ENCODE measurements at regions not wholly inside any gene's neighbourhood (a gene's known extent, or its start where the extent isn't known, plus 50 kb on each side); places are given as distances from the start of the nearest gene placed in this dataset.

GRCh38 chr18:39564716-39565115, 1999.1 kb upstream of the CELF4 start:
- H3K27ac ChIP-seq (ENCODE audit: low read length, poor library complexity, severe bottlenecking) = no peak overlapping the region

GRCh38 chr18:39561126-39561525, 1995.5 kb upstream of the CELF4 start:
- Histone ChIP-seq H2BK5ac (ENCODE audit: low read depth, low read length, poor library complexity, severe bottlenecking) (no peak overlapping the region), H3K23ac (ENCODE audit: low read length in 2 of 2) (no peak overlapping the region), H3K4me3 (ENCODE audit: insufficient read depth in 1 of 2, low read depth in 1 of 2, low read length in 2 of 2) (no peak overlapping the region), H2BK12ac (ENCODE audit: low read length in 2 of 2) (no peak overlapping the region), H3K9me3 (ENCODE audit: control insufficient read depth, low read length) (no peaks in the 10 kb centered on the region), H3K9ac (ENCODE audit: low read length) (no peak overlapping the region), H2AFZ (ENCODE audit: low read depth, low read length) (no peak overlapping the region), H3K14ac (ENCODE audit: low read length in 2 of 2) (no peak overlapping the region), H3K27ac (ENCODE audit: low read length, poor library complexity, severe bottlenecking) (no peak overlapping the region), H3K79me1 (replicated peaks; ENCODE audit: low read length, poor library complexity, severe bottlenecking) (no peaks in the 10 kb centered on the region), H2BK15ac (ENCODE audit: low read depth, poor library complexity, severe bottlenecking) (no peak overlapping the region), H2AK5ac (ENCODE audit: low read length, severe bottlenecking) (no peak overlapping the region), H3K4me2 (ENCODE audit: low read length, poor library complexity, severe bottlenecking) (no peak overlapping the region), H3K36me3 (ENCODE audit: control insufficient read depth in 1 of 2, insufficient read depth in 2 of 2, low read depth in 1 of 2, low read length in 2 of 2) (no peaks in the 10 kb centered on the region), H4K91ac (ENCODE audit: low read length) (no peak overlapping the region), H3K4ac (ENCODE audit: low read depth in 1 of 2, low read length in 2 of 2) (no peak overlapping the region), H3K27me3 (ENCODE audit: control insufficient read depth in 1 of 2, insufficient read depth in 1 of 2, low read length in 2 of 2) (no peaks in the 10 kb centered on the region), H2BK120ac (ENCODE audit: low read depth, low read length) (no peak overlapping the region), H4K8ac (ENCODE audit: low read length) (no peak overlapping the region), H3K18ac (ENCODE audit: low read depth in 1 of 2, low read length in 2 of 2) (no peak overlapping the region), H3K4me1 (ENCODE audit: control insufficient read depth, insufficient read depth, low read depth, low read length) (no peaks in the 10 kb centered on the region)
- DNase-seq = peak; percentile 67
- 6% methylated on average over 2 of the region's 2 CpGs for WGBS

More at GRCh38 chr18:39564716-39565115, 1999.1 kb upstream of the CELF4 start:
- H2AFZ ChIP-seq (ENCODE audit: low read depth, low read length) = no peak overlapping the region
- no peak overlapping the region for H3K4ac ChIP-seq (ENCODE audit: low read depth in 1 of 2, low read length in 2 of 2)
- no peaks in the 10 kb centered on the region for H3K36me3 ChIP-seq (ENCODE audit: control insufficient read depth in 1 of 2, insufficient read depth in 2 of 2, low read depth in 1 of 2, low read length in 2 of 2)
- no peak overlapping the region for H2BK12ac ChIP-seq (ENCODE audit: low read length in 2 of 2)
- H2BK120ac ChIP-seq (ENCODE audit: low read depth, low read length) = no peak overlapping the region
- no peaks in the 10 kb centered on the region for H3K27me3 ChIP-seq (ENCODE audit: control insufficient read depth in 1 of 2, insufficient read depth in 1 of 2, low read length in 2 of 2)
- peak; percentile 51 for DNase-seq
- H2AK5ac ChIP-seq (ENCODE audit: low read length, severe bottlenecking) = no peak overlapping the region
- H3K4me1 ChIP-seq (ENCODE audit: control insufficient read depth, insufficient read depth, low read depth, low read length) = no peaks in the 10 kb centered on the region
- no peak overlapping the region for H2BK15ac ChIP-seq (ENCODE audit: low read depth, poor library complexity, severe bottlenecking)
- no peak overlapping the region for H4K8ac ChIP-seq (ENCODE audit: low read length)
- H3K4me3 ChIP-seq (ENCODE audit: insufficient read depth in 1 of 2, low read depth in 1 of 2, low read length in 2 of 2) = no peak overlapping the region
- no peak overlapping the region for H3K23ac ChIP-seq (ENCODE audit: low read length in 2 of 2)
- H3K4me2 ChIP-seq (ENCODE audit: low read length, poor library complexity, severe bottlenecking) = no peak overlapping the region
- H3K18ac ChIP-seq (ENCODE audit: low read depth in 1 of 2, low read length in 2 of 2) = no peak overlapping the region
- H3K79me1 ChIP-seq (replicated peaks; ENCODE audit: low read length, poor library complexity, severe bottlenecking) = no peaks in the 10 kb centered on the region
- H4K91ac ChIP-seq (ENCODE audit: low read length) = no peak overlapping the region
- WGBS = 70% methylated on average over 3 of the region's 4 CpGs
- no peaks in the 10 kb centered on the region for H3K9me3 ChIP-seq (ENCODE audit: control insufficient read depth, low read length)
- no peak overlapping the region for H3K14ac ChIP-seq (ENCODE audit: low read length in 2 of 2)
- H2BK5ac ChIP-seq (ENCODE audit: low read depth, low read length, poor library complexity, severe bottlenecking) = no peak overlapping the region
- H3K9ac ChIP-seq (ENCODE audit: low read length) = no peak overlapping the region

- Histone ChIP-seq H2AFZ (ENCODE audit: low read depth, low read length) (no peak overlapping the region), H4K8ac (ENCODE audit: low read length) (no peak overlapping the region), H4K91ac (ENCODE audit: low read length) (no peak overlapping the region), H3K4me1 (ENCODE audit: control insufficient read depth, insufficient read depth, low read depth, low read length) (no peaks in the 10 kb centered on the region), H3K9me3 (ENCODE audit: control insufficient read depth, low read length) (no peaks in the 10 kb centered on the region), H2BK120ac (ENCODE audit: low read depth, low read length) (no peak overlapping the region), H3K4me3 (ENCODE audit: insufficient read depth in 1 of 2, low read depth in 1 of 2, low read length in 2 of 2) (no peak overlapping the region), H2AK5ac (ENCODE audit: low read length, severe bottlenecking) (no peak overlapping the region), H3K4ac (ENCODE audit: low read depth in 1 of 2, low read length in 2 of 2) (no peak overlapping the region), H2BK12ac (ENCODE audit: low read length in 2 of 2) (no peak overlapping the region), H3K27me3 (ENCODE audit: control insufficient read depth in 1 of 2, insufficient read depth in 1 of 2, low read length in 2 of 2) (no peaks in the 10 kb centered on the region), H2BK5ac (ENCODE audit: low read depth, low read length, poor library complexity, severe bottlenecking) (no peak overlapping the region), H3K14ac (ENCODE audit: low read length in 2 of 2) (no peak overlapping the region), H3K18ac (ENCODE audit: low read depth in 1 of 2, low read length in 2 of 2) (no peak overlapping the region), H3K79me1 (replicated peaks; ENCODE audit: low read length, poor library complexity, severe bottlenecking) (no peaks in the 10 kb centered on the region), H2BK15ac (ENCODE audit: low read depth, poor library complexity, severe bottlenecking) (no peak overlapping the region), H3K4me2 (ENCODE audit: low read length, poor library complexity, severe bottlenecking) (no peak overlapping the region), H3K27ac (ENCODE audit: low read length, poor library complexity, severe bottlenecking) (no peak overlapping the region), H3K23ac (ENCODE audit: low read length in 2 of 2) (no peak overlapping the region), H3K9ac (ENCODE audit: low read length) (no peak overlapping the region), H3K36me3 (ENCODE audit: control insufficient read depth in 1 of 2, insufficient read depth in 2 of 2, low read depth in 1 of 2, low read length in 2 of 2) (no peaks in the 10 kb centered on the region)
- DNase-seq = no peak
Observed at GRCh38 chr18:39558658-39559057, 1993.1 kb upstream of the CELF4 start.

DNA sequence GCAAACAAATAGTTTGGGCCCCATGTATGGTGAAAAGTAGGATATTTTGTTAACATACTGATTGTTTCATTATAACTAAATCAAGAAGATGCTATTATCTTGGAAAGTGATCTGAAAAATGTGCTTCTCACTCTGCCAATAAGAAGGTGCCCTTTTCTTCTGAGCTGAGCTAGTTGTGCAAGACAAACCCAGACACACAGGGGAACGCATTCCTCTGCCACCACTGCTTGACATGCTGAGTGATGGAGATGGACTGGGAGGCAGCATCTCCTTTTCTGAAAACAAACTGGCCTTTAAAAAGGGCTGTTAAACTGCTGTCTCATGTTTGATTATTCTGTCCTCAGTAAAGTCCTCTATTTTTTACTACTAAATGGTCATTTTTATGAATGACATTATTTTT, 1989.9 kb upstream of the CELF4 start:
- Histone ChIP-seq H3K4me2 (ENCODE audit: low read length, poor library complexity, severe bottlenecking) (no peak overlapping the region), H3K27me3 (ENCODE audit: control insufficient read depth in 1 of 2, insufficient read depth in 1 of 2, low read length in 2 of 2) (no peaks in the 10 kb centered on the region), H3K23ac (ENCODE audit: low read length in 2 of 2) (no peak overlapping the region), H3K36me3 (ENCODE audit: control insufficient read depth in 1 of 2, insufficient read depth in 2 of 2, low read depth in 1 of 2, low read length in 2 of 2) (no peaks in the 10 kb centered on the region), H3K27ac (ENCODE audit: low read length, poor library complexity, severe bottlenecking) (no peak overlapping the region), H3K4ac (ENCODE audit: low read depth in 1 of 2, low read length in 2 of 2) (no peak overlapping the region), H2BK12ac (ENCODE audit: low read length in 2 of 2) (no peak overlapping the region), H3K9ac (ENCODE audit: low read length) (no peak overlapping the region), H3K79me1 (replicated peaks; ENCODE audit: low read length, poor library complexity, severe bottlenecking) (no peaks in the 10 kb centered on the region), H2BK120ac (ENCODE audit: low read depth, low read length) (no peak overlapping the region), H2BK15ac (ENCODE audit: low read depth, poor library complexity, severe bottlenecking) (no peak overlapping the region), H3K14ac (ENCODE audit: low read length in 2 of 2) (no peak overlapping the region), H3K9me3 (ENCODE audit: control insufficient read depth, low read length) (no peaks in the 10 kb centered on the region), H2BK5ac (ENCODE audit: low read depth, low read length, poor library complexity, severe bottlenecking) (no peak overlapping the region), H3K4me1 (ENCODE audit: control insufficient read depth, insufficient read depth, low read depth, low read length) (no peaks in the 10 kb centered on the region), H3K4me3 (ENCODE audit: insufficient read depth in 1 of 2, low read depth in 1 of 2, low read length in 2 of 2) (no peak overlapping the region), H4K8ac (ENCODE audit: low read length) (no peak overlapping the region), H2AK5ac (ENCODE audit: low read length, severe bottlenecking) (no peak overlapping the region), H4K91ac (ENCODE audit: low read length) (no peak overlapping the region), H3K18ac (ENCODE audit: low read depth in 1 of 2, low read length in 2 of 2) (no peak overlapping the region), H2AFZ (ENCODE audit: low read depth, low read length) (no peak overlapping the region)
- peak; percentile 43 for DNase-seq
- WGBS = 67% methylated on average over 1 of the region's 1 CpG
